Activated T-helper 2 cell treated with anti-CD3 and anti-CD28 coated beads, Interferon-gamma antibody, Interleukin-2, Interleukin-4, amounts not matched to agents 10 μg/mL and 5 μg/mL and 100 μg/mL, durations not matched to agents 14 hours and 24 hours and 36 hours (primary cell): ENCODE measurements at regions not wholly inside any gene's neighbourhood (a gene's known extent, or its start where the extent isn't known, plus 50 kb on each side); places are given as distances from the start of the nearest gene placed in this dataset.

ENCODE experiments used
- DNase-seq: peaks from one replicate; pipeline ENCODE4 v3.0.0; 2021; ENCODE audit warnings: low spot score
- H3K27ac Mint-ChIP-seq: one replicate; pipeline ENCODE4 v1.8.0; 2021; ENCODE audit warnings: mixed read lengths
- H3K27me3 Mint-ChIP-seq: one replicate; pipeline ENCODE4 v1.8.0; 2021; ENCODE audit warnings: low read depth, mixed read lengths
- H3K36me3 Mint-ChIP-seq: one replicate; pipeline ENCODE4 v1.8.0; 2021; ENCODE audit warnings: low read depth, mixed read lengths
- H3K4me1 Mint-ChIP-seq: one replicate; pipeline ENCODE4 v1.8.0; 2021; ENCODE audit warnings: low read depth, mixed read lengths
- H3K4me3 Mint-ChIP-seq: one replicate; pipeline ENCODE4 v1.8.0; 2021; ENCODE audit warnings: low read depth, mild to moderate bottlenecking, moderate library complexity, mixed read lengths
- H3K9me3 Mint-ChIP-seq: one replicate; pipeline ENCODE4 v1.8.0; 2021; ENCODE audit warnings: mixed read lengths
- intact Hi-C: fragments of 100-400 bp; cut with micrococcal nuclease; formaldehyde crosslinking; loops from one replicate; pipeline ENCODE4 v1.15.1; 2023

DNA sequence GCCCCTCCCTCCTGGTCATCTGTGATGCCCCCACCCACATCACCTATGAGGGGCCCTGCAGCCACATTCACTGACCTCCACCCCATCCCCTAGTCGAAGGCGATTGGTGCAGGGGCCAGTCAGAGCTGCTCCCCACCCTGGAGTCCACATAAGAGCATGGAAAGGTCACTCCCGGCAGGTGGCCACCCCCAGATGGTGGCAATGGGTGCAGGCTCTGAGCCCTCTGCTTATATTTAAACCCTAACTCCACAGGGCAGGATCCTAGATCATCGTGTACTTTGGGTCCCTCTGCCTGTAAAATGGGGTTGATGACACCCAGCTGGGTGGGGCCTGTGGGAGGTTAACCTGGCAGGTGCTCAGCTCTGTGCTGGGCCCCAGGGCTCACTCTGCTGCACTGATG is 186.8 kb upstream of the C1orf174 start:
- H3K27me3 Mint-ChIP-seq = no peaks in the 10 kb centered on the region
- no peak overlapping the region for H3K4me3 Mint-ChIP-seq
- H3K36me3 Mint-ChIP-seq = no peaks in the 10 kb centered on the region
- no peaks in the 10 kb centered on the region for H3K4me1 Mint-ChIP-seq
- H3K9me3 Mint-ChIP-seq = no peaks in the 10 kb centered on the region
- no peak overlapping the region for H3K27ac Mint-ChIP-seq
- no peak for DNase-seq
- intact Hi-C loops = no loop called here

DNA sequence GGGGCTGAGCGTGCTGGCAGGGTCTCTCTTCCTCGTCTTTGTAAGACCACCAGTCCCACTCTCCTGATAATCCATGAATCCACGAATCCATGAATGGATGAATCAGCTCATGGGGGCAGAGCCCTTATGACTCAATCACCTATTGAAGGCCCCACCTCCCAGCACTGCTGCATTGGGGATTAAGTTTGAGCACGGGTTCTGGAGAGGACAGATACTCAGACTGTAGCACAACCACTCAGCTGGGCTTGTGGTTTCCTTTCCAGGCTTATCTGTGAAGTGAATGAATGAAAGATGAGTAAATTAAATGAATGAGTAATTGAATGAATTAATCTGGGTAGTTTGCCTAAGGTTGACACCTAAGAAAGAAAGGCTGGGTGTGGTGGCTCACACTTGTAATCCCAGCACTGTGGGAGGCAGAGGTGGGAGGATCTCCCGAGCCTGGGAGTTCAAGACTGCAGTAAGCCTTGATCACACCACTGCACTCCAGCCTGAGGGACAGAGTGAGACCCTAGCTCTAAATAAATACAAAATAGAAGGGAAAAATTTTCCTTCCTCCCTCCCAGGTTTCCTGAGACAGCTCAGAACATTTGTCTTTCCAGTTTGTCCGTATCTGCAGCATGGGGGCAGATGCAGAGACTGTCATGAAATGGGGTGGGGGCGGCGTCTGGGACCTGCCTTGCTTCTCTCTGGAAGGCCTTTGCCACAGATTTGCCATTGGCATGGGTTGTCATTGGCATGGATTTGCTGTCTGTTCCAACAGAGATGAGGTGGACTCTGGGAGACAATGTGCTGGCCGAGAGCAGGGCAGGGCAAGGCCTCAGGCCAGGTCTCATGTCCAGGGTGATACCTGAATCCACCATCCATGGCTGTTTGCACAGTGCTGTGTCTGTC is 187.7 kb upstream of the C1orf174 start:
- Mint-ChIP-seq H3K4me1 (no peaks in the 10 kb centered on the region), H3K4me3 (no peak overlapping the region), H3K36me3 (no peaks in the 10 kb centered on the region), H3K27ac (no peak overlapping the region), H3K9me3 (peaks cover 2% of the 10 kb centered on the region), H3K27me3 (no peaks in the 10 kb centered on the region)
- DNase-seq = no peak
- intact Hi-C loops = no loop called here

- H3K9me3 Mint-ChIP-seq = peaks cover 5% of the 10 kb centered on the region
- no peak overlapping the region for H3K4me3 Mint-ChIP-seq
- no peaks in the 10 kb centered on the region for H3K27me3 Mint-ChIP-seq
- H3K36me3 Mint-ChIP-seq = no peaks in the 10 kb centered on the region
- no peaks in the 10 kb centered on the region for H3K4me1 Mint-ChIP-seq
- no peak for DNase-seq
- H3K27ac Mint-ChIP-seq = no peak overlapping the region
- intact Hi-C loops = no loop called here
Measured at GRCh38 chr1:4088676-4089075, 188.6 kb upstream of the C1orf174 start.

DNA sequence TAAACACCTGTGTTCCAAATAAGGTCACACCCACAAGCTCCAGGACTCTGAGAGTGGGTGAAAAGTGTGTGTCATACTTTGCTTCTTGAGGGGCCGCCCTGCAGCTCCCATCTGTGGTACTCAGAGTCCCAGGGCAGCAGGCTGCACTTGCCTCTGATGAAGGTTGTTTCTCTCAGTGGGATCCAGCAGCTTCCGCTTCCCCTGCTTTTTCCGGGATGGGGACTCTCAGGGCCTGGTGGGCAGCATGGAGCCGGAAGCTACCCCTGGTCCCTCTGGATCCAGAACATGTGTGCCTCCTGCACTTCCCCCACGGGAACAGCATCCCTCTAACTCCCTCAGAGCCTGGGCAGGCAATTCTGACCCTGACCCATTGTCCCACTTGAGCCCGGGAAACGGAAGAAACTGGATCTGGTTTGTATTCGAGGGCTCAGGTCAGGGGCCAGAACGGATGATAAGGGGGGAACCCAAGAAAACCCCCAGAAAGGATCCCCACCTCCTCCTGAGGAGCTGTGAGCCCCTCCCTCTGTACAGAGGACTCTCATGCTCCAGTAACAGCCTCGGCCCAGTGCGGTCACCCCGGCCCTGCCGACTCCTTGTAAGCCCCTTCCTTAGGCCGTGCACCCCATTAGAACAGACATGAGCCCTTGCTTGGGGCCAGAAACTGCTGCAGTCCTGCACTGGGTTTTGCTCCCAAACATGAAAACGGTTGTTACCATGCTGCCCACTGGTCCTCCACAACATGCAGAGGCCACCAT is 189.5 kb upstream of the C1orf174 start:
- DNase-seq = no peak
- intact Hi-C loops = no loop called here
- Mint-ChIP-seq H3K36me3 (no peaks in the 10 kb centered on the region), H3K9me3 (peaks cover 9% of the 10 kb centered on the region), H3K4me1 (no peaks in the 10 kb centered on the region), H3K27ac (no peak overlapping the region), H3K27me3 (no peaks in the 10 kb centered on the region), H3K4me3 (no peak overlapping the region)

DNA sequence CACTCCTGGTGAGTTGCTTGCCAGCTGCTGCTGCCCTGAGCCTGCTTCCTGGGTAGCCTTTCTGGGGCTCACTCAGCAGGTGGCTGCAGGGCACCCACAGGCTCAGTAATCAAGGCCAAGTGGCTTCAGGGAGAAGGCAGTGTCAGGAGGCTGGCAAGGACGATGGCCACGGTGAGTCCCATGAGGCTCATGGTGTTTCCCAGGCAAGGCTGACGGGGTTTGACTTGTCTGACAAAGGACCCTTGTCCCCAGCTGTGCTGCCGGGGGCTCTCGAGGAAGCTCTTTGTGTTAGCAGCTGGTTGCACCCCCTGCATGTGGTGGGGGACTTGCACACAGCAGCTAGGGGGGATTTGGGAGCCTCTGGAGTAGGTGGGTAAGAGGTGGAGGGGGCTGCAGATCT is 190.5 kb upstream of the C1orf174 start:
- H3K4me3 Mint-ChIP-seq = no peak overlapping the region
- H3K27ac Mint-ChIP-seq = no peak overlapping the region
- no peaks in the 10 kb centered on the region for H3K36me3 Mint-ChIP-seq
- DNase-seq = no peak
- no peaks in the 10 kb centered on the region for H3K4me1 Mint-ChIP-seq
- no peaks in the 10 kb centered on the region for H3K27me3 Mint-ChIP-seq
- H3K9me3 Mint-ChIP-seq = peaks cover 11% of the 10 kb centered on the region
- intact Hi-C loops = no loop called here

- DNase-seq = no peak
- Mint-ChIP-seq H3K4me3 (no peak overlapping the region), H3K4me1 (no peaks in the 10 kb centered on the region), H3K27ac (no peak overlapping the region), H3K27me3 (no peaks in the 10 kb centered on the region), H3K9me3 (peaks cover 11% of the 10 kb centered on the region), H3K36me3 (no peaks in the 10 kb centered on the region)
- intact Hi-C loops = no loop called here
Measured at GRCh38 chr1:4090976-4091660, 191.0 kb upstream of the C1orf174 start.

- peaks cover 17% of the 10 kb centered on the region for H3K9me3 Mint-ChIP-seq
- DNase-seq = no peak
- H3K4me3 Mint-ChIP-seq = no peak overlapping the region
- intact Hi-C loops = no loop called here
- H3K4me1 Mint-ChIP-seq = no peaks in the 10 kb centered on the region
- no peaks in the 10 kb centered on the region for H3K27me3 Mint-ChIP-seq
- H3K27ac Mint-ChIP-seq = no peak overlapping the region
- H3K36me3 Mint-ChIP-seq = no peaks in the 10 kb centered on the region
Measured at GRCh38 chr1:4091996-4092395, 191.9 kb upstream of the C1orf174 start.

DNA sequence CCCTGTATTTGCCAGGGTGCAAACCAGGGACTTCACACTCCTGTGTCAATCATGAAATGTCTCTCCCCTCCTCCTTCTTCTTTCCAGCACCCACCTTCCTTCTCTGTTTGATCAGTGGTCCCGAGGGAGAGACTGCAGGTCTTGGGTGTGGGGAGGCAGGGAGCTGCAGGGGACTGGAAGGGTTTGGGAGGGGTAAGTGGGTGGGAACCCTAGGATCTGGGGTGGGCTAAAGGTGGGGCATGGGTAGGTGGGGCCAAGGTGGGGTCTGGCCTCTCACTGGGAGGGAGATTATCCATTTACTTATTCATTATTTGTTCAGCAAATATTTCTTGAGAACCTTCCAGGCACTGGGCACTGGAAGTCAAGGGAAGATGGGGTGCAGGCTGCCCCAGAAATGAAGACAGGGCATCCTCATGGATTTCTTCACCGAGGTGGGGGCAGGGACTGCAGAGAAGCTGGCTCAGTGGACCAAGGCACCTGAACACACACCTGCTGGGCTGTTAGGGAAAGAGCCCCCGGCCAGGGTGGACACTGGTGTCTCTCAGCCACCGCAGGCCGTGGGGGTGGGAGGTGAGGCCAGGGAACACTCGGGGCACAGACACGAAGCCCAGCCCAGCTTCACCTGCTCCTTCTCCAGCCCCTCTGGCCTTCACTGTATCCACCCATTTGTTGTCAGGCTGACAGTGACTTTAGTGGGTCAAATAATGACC is 193.9 kb upstream of the C1orf174 start:
- intact Hi-C loops = no loop called here
- peaks cover 17% of the 10 kb centered on the region for H3K9me3 Mint-ChIP-seq
- no peak for DNase-seq
- no peaks in the 10 kb centered on the region for H3K36me3 Mint-ChIP-seq
- no peaks in the 10 kb centered on the region for H3K4me1 Mint-ChIP-seq
- no peaks in the 10 kb centered on the region for H3K27me3 Mint-ChIP-seq
- no peak overlapping the region for H3K4me3 Mint-ChIP-seq
- H3K27ac Mint-ChIP-seq = no peak overlapping the region

- Mint-ChIP-seq H3K36me3 (no peaks in the 10 kb centered on the region), H3K9me3 (peaks cover 17% of the 10 kb centered on the region), H3K4me3 (no peak overlapping the region), H3K4me1 (no peaks in the 10 kb centered on the region), H3K27me3 (no peaks in the 10 kb centered on the region), H3K27ac (no peak overlapping the region)
- no peak for DNase-seq
- intact Hi-C loops = no loop called here
Measured at GRCh38 chr1:4095433-4095971, 195.4 kb upstream of the C1orf174 start.

GRCh38 chr1:4101459-4102161 is 201.5 kb upstream of the C1orf174 start:
- no peak for DNase-seq
- no peaks in the 10 kb centered on the region for H3K27me3 Mint-ChIP-seq
- no peak overlapping the region for H3K4me3 Mint-ChIP-seq
- intact Hi-C loops = no loop called here
- no peaks in the 10 kb centered on the region for H3K36me3 Mint-ChIP-seq
- no peak overlapping the region for H3K27ac Mint-ChIP-seq
- H3K4me1 Mint-ChIP-seq = no peaks in the 10 kb centered on the region
- peaks cover 3% of the 10 kb centered on the region for H3K9me3 Mint-ChIP-seq

DNA sequence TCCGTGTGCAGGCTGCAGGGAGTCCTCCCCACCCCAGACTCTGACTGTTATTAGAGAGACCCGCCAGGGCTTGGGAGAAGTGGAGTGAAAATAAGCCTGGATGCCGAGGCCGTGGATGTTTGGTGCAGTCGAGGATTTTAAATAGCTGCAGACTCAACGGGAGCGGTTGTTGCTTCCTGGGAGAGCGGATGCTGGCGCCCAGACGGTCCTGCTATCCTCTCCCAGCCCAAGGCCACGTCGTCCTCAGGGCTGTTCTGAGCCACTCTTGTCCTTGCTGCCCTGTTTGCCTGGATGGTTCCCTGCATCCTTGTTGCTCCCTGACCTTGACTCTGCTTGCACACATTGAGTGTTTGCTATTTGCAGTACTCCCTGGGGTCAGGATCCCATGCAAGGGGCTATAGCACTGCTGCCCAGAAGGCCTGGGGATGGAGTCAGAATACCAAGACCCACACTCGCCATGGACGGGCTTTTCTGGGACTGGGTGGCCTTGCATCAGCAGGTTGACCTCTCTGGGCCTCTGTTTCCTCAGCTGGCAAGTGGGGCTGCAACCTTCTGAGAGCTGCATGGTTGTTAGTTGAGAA is 205.3 kb upstream of the C1orf174 start:
- Mint-ChIP-seq H3K27me3 (no peaks in the 10 kb centered on the region), H3K9me3 (no peaks in the 10 kb centered on the region), H3K4me3 (no peak overlapping the region), H3K36me3 (no peaks in the 10 kb centered on the region), H3K4me1 (no peaks in the 10 kb centered on the region), H3K27ac (no peak overlapping the region)
- DNase-seq = no peak
- intact Hi-C loops = no loop called here

DNA sequence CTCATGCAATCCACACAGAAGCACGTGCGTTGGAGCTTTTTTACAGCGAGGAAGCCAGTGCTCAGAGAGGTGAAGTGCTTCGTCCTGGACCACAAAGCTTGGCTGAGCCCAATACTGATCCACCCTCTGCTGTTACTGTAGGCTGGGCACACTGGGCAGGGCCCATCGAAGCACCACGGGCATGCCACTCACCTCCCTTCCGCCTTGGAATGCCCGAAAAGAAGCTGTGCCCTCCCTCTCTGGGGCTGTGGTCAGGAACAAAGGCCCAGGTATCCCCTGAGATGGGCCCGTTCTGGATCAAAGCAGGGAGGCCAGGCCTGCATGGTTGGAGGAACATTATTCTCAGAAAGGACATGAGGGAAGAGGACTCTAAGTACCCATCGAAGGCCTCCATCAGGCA is 206.7 kb upstream of the C1orf174 start:
- H3K4me1 Mint-ChIP-seq = no peaks in the 10 kb centered on the region
- no peak for DNase-seq
- no peaks in the 10 kb centered on the region for H3K36me3 Mint-ChIP-seq
- no peaks in the 10 kb centered on the region for H3K9me3 Mint-ChIP-seq
- H3K27me3 Mint-ChIP-seq = no peaks in the 10 kb centered on the region
- H3K27ac Mint-ChIP-seq = no peak overlapping the region
- intact Hi-C loops = no loop called here
- no peak overlapping the region for H3K4me3 Mint-ChIP-seq
